ENCODE measurements at regions not wholly inside any gene's neighbourhood (a gene's known extent, or its start where the extent isn't known, plus 50 kb on each side); places are given as distances from the start of the nearest gene placed in this dataset.

DNA sequence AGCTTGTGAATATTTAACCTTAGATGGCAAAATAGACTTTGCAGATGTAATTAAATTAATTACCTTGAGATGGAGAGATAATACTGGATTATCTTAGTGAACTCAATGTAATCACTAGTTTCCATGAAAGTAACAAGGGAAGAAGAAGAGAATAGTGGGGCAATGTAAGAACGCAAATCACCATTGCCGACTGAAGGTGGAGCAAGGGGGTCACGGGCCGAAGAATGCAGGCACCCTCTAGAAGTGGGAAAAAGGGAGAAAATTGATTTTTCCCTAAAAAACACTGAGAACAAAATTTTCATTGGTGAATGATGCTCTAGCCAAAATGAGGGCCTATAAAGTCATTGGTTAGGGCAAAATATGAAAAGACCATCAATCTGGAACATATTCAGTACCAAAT lies 375.6 kb upstream of the EPHA5 start:
- TF ChIP-seq, protein P1, sequence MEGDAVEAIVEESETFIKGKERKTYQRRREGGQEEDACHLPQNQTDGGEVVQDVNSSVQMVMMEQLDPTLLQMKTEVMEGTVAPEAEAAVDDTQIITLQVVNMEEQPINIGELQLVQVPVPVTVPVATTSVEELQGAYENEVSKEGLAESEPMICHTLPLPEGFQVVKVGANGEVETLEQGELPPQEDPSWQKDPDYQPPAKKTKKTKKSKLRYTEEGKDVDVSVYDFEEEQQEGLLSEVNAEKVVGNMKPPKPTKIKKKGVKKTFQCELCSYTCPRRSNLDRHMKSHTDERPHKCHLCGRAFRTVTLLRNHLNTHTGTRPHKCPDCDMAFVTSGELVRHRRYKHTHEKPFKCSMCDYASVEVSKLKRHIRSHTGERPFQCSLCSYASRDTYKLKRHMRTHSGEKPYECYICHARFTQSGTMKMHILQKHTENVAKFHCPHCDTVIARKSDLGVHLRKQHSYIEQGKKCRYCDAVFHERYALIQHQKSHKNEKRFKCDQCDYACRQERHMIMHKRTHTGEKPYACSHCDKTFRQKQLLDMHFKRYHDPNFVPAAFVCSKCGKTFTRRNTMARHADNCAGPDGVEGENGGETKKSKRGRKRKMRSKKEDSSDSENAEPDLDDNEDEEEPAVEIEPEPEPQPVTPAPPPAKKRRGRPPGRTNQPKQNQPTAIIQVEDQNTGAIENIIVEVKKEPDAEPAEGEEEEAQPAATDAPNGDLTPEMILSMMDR (IDR thresholded peaks at IDR 0.05; ENCODE audit: low read depth, low read length, poor library complexity, severe bottlenecking): no peak
- no peak for TF ChIP-seq EZH2phosphoT487 (IDR thresholded peaks at IDR 0.05; ENCODE audit: borderline replicate concordance, low read length)
